GM06990 (cell line): ENCODE measurements at regions not wholly inside any gene's neighbourhood (a gene's known extent, or its start where the extent isn't known, plus 50 kb on each side); places are given as distances from the start of the nearest gene placed in this dataset.

Experiments
- DNase-seq: peaks from one replicate; pipeline ENCODE4 v3.0.0-alpha.2; 2011; ENCODE audit not compliant: insufficient read length; ENCODE audit errors: extremely low read depth
- H3K27me3 ChIP-seq: replicated peaks from 2 replicates; pipeline ENCODE4 v1.6.0; 2011; ENCODE audit warnings: low read length; ENCODE audit not compliant: control insufficient read depth, insufficient read depth
- H3K36me3 ChIP-seq: 2 replicates; pipeline ENCODE4 v1.5.1; 2011; ENCODE audit warnings: low read length; ENCODE audit not compliant: control insufficient read depth, insufficient read depth
- H3K4me3 ChIP-seq: replicated peaks from 2 replicates; pipeline ENCODE4 v1.5.1; 2011; ENCODE audit warnings: low read depth, mild to moderate bottlenecking, control low read depth, low read length
- CTCF ChIP-seq: IDR thresholded peaks from 2 replicates; pipeline ENCODE4 v1.5.1; 2011; ENCODE audit warnings: low read length, control low read depth, mild to moderate bottlenecking, inconsistent platforms; ENCODE audit not compliant: insufficient read depth, poor library complexity, severe bottlenecking

- Histone ChIP-seq H3K27me3 (no peaks in the 10 kb centered on the region), H3K36me3 (no peaks in the 10 kb centered on the region), H3K4me3 (no peak overlapping the region)
- DNase-seq: no peak
- no peak for TF ChIP-seq CTCF
Observed at GRCh38 chr16:73350707-73351452, 303.0 kb upstream of the ZFHX3 start.

- H3K27me3 ChIP-seq: no peaks in the 10 kb centered on the region
- DNase-seq: no peak
- no peak overlapping the region for H3K4me3 ChIP-seq
- no peaks in the 10 kb centered on the region for H3K36me3 ChIP-seq
- TF ChIP-seq CTCF: no peak
Observed at GRCh38 chr16:73347500-73348375, 299.8 kb upstream of the ZFHX3 start.

GRCh38 chr16:73339821-73340220 is 291.9 kb upstream of the ZFHX3 start:
- DNase-seq: no peak
- no peak overlapping the region for H3K4me3 ChIP-seq
- no peaks in the 10 kb centered on the region; the same call in 1 of the 2 replicates for H3K27me3 ChIP-seq
- no peak for TF ChIP-seq CTCF
- no peaks in the 10 kb centered on the region for H3K36me3 ChIP-seq

GRCh38 chr16:73337373-73338296 is 289.7 kb upstream of the ZFHX3 start:
- no peak for TF ChIP-seq CTCF
- no peaks in the 10 kb centered on the region for H3K36me3 ChIP-seq
- H3K27me3 ChIP-seq: no peaks in the 10 kb centered on the region; the same call in 1 of the 2 replicates
- DNase-seq: no peak
- H3K4me3 ChIP-seq: no peak overlapping the region

GRCh38 chr16:73329358-73330286 is 281.7 kb upstream of the ZFHX3 start:
- TF ChIP-seq CTCF: no peak
- Histone ChIP-seq H3K4me3 (no peak overlapping the region), H3K27me3 (no peaks in the 10 kb centered on the region), H3K36me3 (no peaks in the 10 kb centered on the region)
- no peak for DNase-seq
